Upper lobe of left lung (tissue), 4 donors: ENCODE measurements at regions not wholly inside any gene's neighbourhood (a gene's known extent, or its start where the extent isn't known, plus 50 kb on each side); places are given as distances from the start of the nearest gene placed in this dataset.

Experiments
- CTCF ChIP-seq, 6 experiments: fragments of 450-650 bp in 4 of 6; fragments of 200-600 bp in 2 of 6; sonication (generic) in 2 of 6; IDR thresholded peaks; one replicate each; pipeline ENCODE4 v1.5.1; 2016 to 2019; ENCODE audit warnings: antibody characterized with exemption in 6 of 6
- EP300 ChIP-seq, 4 donors: sonication (generic); formaldehyde crosslinking; IDR thresholded peaks; one replicate each; pipeline ENCODE4 v1.5.1; 2017; ENCODE audit warnings: antibody characterized with exemption in 4 of 4, control low read depth in 2 of 4
- POLR2A ChIP-seq, 4 donors: fragments of 450-650 bp; IDR thresholded peaks; one replicate each; pipeline ENCODE4 v1.5.1; 2016 to 2017; ENCODE audit warnings: antibody characterized with exemption in 4 of 4, mild to moderate bottlenecking in 2 of 4

GRCh38 chr9:12439267-12439666, 253.9 kb upstream of the TYRP1 start:
- no peak for TF ChIP-seq CTCF (IDR thresholded peaks at IDR 0.05)
- no peak for TF ChIP-seq POLR2A (IDR thresholded peaks at IDR 0.05)
- no peak for TF ChIP-seq EP300 (IDR thresholded peaks at IDR 0.05)
